ENCODE measurements at regions not wholly inside any gene's neighbourhood (a gene's known extent, or its start where the extent isn't known, plus 50 kb on each side); places are given as distances from the start of the nearest gene placed in this dataset.

DNA sequence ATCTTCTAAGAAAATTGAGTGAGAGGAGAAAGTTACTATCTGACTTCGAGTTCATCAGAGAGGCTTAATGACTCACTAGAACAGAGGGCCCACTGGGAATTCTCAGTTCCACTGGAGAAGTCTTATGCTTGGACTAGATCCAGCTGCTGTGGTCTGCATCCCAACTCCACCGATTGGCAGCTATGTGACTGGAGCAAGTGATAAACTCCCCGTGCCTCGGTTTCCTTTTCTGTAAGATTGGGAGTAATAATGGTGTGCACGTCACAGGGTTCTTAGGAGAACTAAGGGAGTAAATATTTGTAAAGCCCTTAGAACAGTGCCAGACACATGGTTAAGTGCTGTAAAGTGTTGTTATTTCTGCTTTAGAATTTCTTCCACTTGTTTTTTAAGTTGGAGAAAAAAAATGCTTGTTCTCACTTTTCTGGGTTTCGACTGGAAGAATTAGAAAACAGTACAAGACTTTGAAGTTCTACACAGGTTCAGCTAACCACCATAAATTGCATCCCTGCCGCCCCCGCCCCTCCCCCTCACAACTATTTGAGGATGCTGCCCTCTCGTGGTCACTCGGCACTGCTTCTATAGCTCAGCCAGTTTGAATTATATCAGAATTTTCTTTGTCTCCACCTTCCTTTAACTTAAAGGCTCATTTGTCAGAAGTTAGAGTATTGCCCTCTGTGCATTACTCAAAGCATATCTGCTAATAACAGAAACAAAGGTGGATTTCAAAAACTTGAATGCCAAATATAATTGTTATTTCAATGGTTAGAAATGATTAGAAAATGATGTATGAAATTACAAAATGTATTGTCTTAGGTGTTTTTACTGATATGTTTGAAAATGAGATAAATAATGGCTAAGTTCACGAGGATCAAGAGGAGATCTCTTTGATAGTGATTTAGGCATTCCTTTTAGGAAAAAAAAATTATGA lies 95.0 kb upstream of the IFNGR1 start:
- H3K4me1 ChIP-seq (ENCODE audit: insufficient read depth, low read length, poor library complexity, severe bottlenecking): no peaks in the 10 kb centered on the region
- H2AFZ ChIP-seq (ENCODE audit: low read length): no peak overlapping the region
- H3K36me3 ChIP-seq (ENCODE audit: insufficient read depth, low read length): no peaks in the 10 kb centered on the region
- no peak overlapping the region for H3K9ac ChIP-seq (ENCODE audit: low read depth, low read length, poor library complexity, severe bottlenecking)
- H3K9me3 ChIP-seq (ENCODE audit: insufficient read depth, low read depth, low read length): no peaks in the 10 kb centered on the region
- TF ChIP-seq, protein P1, sequence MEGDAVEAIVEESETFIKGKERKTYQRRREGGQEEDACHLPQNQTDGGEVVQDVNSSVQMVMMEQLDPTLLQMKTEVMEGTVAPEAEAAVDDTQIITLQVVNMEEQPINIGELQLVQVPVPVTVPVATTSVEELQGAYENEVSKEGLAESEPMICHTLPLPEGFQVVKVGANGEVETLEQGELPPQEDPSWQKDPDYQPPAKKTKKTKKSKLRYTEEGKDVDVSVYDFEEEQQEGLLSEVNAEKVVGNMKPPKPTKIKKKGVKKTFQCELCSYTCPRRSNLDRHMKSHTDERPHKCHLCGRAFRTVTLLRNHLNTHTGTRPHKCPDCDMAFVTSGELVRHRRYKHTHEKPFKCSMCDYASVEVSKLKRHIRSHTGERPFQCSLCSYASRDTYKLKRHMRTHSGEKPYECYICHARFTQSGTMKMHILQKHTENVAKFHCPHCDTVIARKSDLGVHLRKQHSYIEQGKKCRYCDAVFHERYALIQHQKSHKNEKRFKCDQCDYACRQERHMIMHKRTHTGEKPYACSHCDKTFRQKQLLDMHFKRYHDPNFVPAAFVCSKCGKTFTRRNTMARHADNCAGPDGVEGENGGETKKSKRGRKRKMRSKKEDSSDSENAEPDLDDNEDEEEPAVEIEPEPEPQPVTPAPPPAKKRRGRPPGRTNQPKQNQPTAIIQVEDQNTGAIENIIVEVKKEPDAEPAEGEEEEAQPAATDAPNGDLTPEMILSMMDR (conservative IDR thresholded peaks at IDR 0.05; ENCODE audit: low read length): peak; percentile 97
- TF ChIP-seq EZH2phosphoT487 (IDR thresholded peaks at IDR 0.05; ENCODE audit: borderline replicate concordance): no peak
- no peaks in the 10 kb centered on the region for H3F3A ChIP-seq (ENCODE audit: low read depth)
- no peaks in the 10 kb centered on the region for H3K9me2 ChIP-seq (replicated peaks; ENCODE audit: low read depth, low read length)
- H3K27me3 ChIP-seq (ENCODE audit: insufficient read depth, low read length, poor library complexity, severe bottlenecking): peaks cover 4% of the 10 kb centered on the region
- no peak overlapping the region for H3K4me2 ChIP-seq (ENCODE audit: low read depth, low read length, poor library complexity, severe bottlenecking)
- H4K20me1 ChIP-seq (ENCODE audit: insufficient read depth, low read length, poor library complexity, severe bottlenecking): no peaks in the 10 kb centered on the region
- no peak overlapping the region for H3K4me3 ChIP-seq (ENCODE audit: low read length, poor library complexity, severe bottlenecking)
- no peaks in the 10 kb centered on the region for H3K79me2 ChIP-seq (ENCODE audit: insufficient read depth, low read length)

DNA sequence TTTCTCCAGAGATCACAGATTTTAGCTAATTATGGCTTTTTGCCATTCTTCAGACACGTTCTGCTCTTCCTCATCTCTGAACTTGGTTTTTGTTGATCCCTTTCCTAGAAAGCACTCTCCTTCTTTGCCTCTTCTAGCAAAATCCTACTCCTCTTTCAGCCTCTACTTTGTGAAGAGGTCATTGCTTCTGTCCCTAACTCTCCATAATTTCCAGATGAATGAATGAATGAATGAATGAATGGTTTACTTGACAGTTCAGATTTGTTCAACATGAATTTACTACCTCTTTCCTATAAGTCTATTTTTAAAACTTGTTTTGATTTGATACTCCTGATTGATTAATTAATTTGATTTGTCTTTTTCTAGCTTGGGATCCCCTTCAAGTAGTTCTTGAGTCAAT lies 94.0 kb upstream of the IFNGR1 start:
- Histone ChIP-seq H3K4me1 (ENCODE audit: insufficient read depth, low read length, poor library complexity, severe bottlenecking) (no peaks in the 10 kb centered on the region), H3K36me3 (ENCODE audit: insufficient read depth, low read length) (no peaks in the 10 kb centered on the region), H3K79me2 (ENCODE audit: insufficient read depth, low read length) (no peaks in the 10 kb centered on the region), H3K4me3 (ENCODE audit: low read length, poor library complexity, severe bottlenecking) (no peak overlapping the region), H3F3A (ENCODE audit: low read depth) (no peaks in the 10 kb centered on the region), H4K20me1 (ENCODE audit: insufficient read depth, low read length, poor library complexity, severe bottlenecking) (no peaks in the 10 kb centered on the region), H3K9me3 (ENCODE audit: insufficient read depth, low read depth, low read length) (no peaks in the 10 kb centered on the region), H3K9me2 (replicated peaks; ENCODE audit: low read depth, low read length) (no peaks in the 10 kb centered on the region), H2AFZ (ENCODE audit: low read length) (no peak overlapping the region), H3K4me2 (ENCODE audit: low read depth, low read length, poor library complexity, severe bottlenecking) (no peak overlapping the region), H3K27me3 (ENCODE audit: insufficient read depth, low read length, poor library complexity, severe bottlenecking) (peaks cover 3% of the 10 kb centered on the region), H3K9ac (ENCODE audit: low read depth, low read length, poor library complexity, severe bottlenecking) (no peak overlapping the region)
- TF ChIP-seq EZH2phosphoT487 (IDR thresholded peaks at IDR 0.05; ENCODE audit: borderline replicate concordance): no peak
- TF ChIP-seq, protein P1 (conservative IDR thresholded peaks at IDR 0.05; ENCODE audit: low read length): no peak

DNA sequence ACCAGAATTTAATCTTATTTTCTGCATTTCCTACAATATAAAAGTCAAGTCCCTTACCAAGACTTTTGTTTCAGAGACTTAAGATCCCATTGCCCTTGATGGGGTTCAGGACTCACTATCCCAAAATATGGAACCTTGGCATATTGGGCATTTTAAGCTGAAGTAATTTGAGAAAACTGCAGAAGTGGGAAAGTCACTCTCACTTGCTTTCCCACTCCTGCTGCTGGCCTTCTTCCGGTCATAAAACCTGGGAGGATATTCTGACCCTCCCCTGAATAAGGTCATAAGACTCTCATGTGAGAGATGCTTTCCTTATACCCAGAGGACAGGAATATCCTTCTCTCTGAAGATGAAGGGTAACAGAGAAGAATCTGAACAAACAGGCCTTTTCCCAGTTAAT lies 92.8 kb upstream of the IFNGR1 start:
- Histone ChIP-seq H3K4me2 (ENCODE audit: low read depth, low read length, poor library complexity, severe bottlenecking) (no peak overlapping the region), H3K4me1 (ENCODE audit: insufficient read depth, low read length, poor library complexity, severe bottlenecking) (no peaks in the 10 kb centered on the region), H3K27me3 (ENCODE audit: insufficient read depth, low read length, poor library complexity, severe bottlenecking) (peaks cover under 1% of the 10 kb centered on the region), H3K9ac (ENCODE audit: low read depth, low read length, poor library complexity, severe bottlenecking) (no peak overlapping the region), H3K79me2 (ENCODE audit: insufficient read depth, low read length) (no peaks in the 10 kb centered on the region), H3K4me3 (ENCODE audit: low read length, poor library complexity, severe bottlenecking) (no peak overlapping the region), H3K9me2 (replicated peaks; ENCODE audit: low read depth, low read length) (no peaks in the 10 kb centered on the region), H3K36me3 (ENCODE audit: insufficient read depth, low read length) (no peaks in the 10 kb centered on the region), H2AFZ (ENCODE audit: low read length) (no peak overlapping the region), H3F3A (ENCODE audit: low read depth) (no peaks in the 10 kb centered on the region), H4K20me1 (ENCODE audit: insufficient read depth, low read length, poor library complexity, severe bottlenecking) (no peaks in the 10 kb centered on the region), H3K9me3 (ENCODE audit: insufficient read depth, low read depth, low read length) (no peaks in the 10 kb centered on the region)
- no peak for TF ChIP-seq EZH2phosphoT487 (IDR thresholded peaks at IDR 0.05; ENCODE audit: borderline replicate concordance)
- TF ChIP-seq, protein P1 (conservative IDR thresholded peaks at IDR 0.05; ENCODE audit: low read length): no peak
